Stimulated activated CD8-positive, alpha-beta memory T cell treated with anti-CD3 and anti-CD28 coated beads, Interleukin-15, amount 100 ng/mL, for 24 hours (primary cell): ENCODE measurements at regions not wholly inside any gene's neighbourhood (a gene's known extent, or its start where the extent isn't known, plus 50 kb on each side); places are given as distances from the start of the nearest gene placed in this dataset.

Source experiments
- DNase-seq: peaks from one replicate; pipeline ENCODE4 v3.0.0-alpha.2; 2020; ENCODE audit warnings: low read depth

- no peak for DNase-seq
These were observed 244.3 kb upstream of the TSHZ2 start for GRCh38 chr20:52727740-52728456.

GRCh38 chr20:52724541-52724940 lies 247.6 kb upstream of the TSHZ2 start:
- DNase-seq, result no peak

GRCh38 chr20:52722926-52723688 lies 249.1 kb upstream of the TSHZ2 start:
- DNase-seq, result no peak

DNA sequence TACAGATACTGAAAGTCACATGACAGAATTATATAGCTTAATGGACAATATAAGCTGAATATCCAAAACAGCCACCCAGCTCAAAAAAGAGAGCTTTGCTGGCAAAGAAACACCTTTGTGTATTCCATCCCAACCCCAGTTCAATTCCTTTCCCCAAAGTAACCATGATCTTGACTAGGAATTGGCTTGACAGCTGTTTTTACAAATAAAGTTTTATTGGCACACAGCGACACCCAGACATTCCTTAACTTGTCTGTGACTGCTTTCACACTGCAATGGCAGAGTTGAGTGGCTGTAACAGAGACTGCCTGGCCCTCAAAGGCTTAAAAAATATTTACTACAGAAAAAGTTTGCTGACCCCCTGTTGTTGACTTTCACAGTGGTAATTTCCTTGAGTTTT lies 264.0 kb upstream of the TSHZ2 start:
- no peak for DNase-seq

DNA sequence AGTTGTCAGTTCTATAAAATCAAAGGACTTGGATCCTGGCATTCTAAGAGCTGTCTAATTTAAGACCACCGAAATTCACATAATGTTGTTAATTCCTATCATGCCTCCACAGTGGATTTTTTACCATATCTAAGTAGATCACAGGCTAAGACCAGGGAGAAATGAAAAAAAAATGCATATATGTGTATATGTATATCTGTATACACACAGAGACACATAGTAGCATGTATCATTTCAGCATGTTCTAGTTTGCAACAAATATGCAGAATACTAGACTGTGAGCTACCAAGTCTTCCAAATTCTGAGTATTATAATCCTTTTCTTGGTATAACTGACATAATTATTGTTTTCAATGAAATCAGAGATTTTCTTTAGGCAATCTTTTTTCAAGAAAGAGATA lies 267.6 kb upstream of the TSHZ2 start:
- no peak for DNase-seq

- DNase-seq, result no peak
These were observed 283.8 kb upstream of the TSHZ2 start for GRCh38 chr20:52688345-52688744.

DNA sequence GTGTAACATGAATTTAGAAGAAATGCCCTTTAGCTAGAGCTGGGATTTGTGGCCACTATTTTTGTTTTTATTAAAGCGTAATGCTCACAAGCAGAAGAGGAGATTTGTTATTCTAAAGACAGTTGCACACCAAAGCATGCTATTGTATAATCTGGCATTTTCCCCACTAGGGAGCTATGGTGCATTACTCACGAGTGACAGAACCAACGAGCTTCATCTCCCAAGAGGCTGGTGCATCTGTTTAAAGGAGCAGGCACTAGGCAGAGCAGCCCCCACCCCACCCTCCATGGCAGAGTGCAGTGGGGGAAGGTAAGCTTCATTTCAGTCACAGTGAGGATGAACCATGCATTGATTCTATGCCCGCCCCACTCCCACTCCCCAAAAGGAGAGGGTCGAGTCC lies 287.3 kb upstream of the TSHZ2 start:
- DNase-seq, result no peak

DNA sequence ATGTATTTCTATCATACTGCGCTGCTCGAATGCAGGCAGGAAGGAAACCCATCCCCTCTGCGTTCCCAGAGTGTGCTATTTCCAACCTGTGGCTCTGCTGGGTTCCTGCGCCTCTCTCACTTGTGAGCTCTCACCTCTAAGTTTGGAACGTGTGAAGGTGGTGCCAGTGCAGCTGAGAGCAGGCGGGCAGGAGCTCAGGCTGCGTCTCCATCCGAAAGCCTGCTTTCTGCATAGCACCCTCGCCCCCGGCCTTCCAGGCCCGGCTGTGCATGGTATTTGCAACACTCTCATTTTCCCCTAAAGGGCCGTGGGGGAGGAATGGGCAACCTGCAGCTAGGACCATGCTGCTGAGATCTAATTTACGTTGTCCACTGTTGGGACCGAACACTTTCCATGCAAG lies 288.0 kb upstream of the TSHZ2 start:
- DNase-seq, result no peak

DNA sequence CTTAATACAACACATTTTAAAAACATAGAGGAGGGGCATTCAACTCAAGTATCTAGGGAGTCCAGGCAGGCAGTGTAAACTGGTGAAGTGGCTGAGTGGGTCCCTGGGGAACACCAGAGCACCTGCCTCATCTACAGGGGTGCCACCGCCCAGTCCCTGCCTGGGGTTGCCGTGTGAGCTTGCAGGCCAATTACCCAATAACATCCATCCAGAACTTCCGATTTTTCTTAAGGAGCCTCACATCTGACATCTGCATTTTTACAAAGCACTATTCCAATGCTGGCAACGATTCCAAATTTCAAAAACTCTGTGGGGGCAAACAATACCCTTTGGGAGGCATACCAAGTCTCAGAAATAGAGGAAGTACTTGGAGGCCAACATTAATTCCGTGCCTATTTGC lies 288.4 kb upstream of the TSHZ2 start:
- DNase-seq, result no peak

GRCh38 chr20:52682237-52682636 lies 289.9 kb upstream of the TSHZ2 start:
- DNase-seq, result no peak

- no peak for DNase-seq
These were observed 290.9 kb upstream of the TSHZ2 start for GRCh38 chr20:52681288-52681687.

- DNase-seq, result no peak
These were observed 294.9 kb upstream of the TSHZ2 start for GRCh38 chr20:52677216-52677615.

DNA sequence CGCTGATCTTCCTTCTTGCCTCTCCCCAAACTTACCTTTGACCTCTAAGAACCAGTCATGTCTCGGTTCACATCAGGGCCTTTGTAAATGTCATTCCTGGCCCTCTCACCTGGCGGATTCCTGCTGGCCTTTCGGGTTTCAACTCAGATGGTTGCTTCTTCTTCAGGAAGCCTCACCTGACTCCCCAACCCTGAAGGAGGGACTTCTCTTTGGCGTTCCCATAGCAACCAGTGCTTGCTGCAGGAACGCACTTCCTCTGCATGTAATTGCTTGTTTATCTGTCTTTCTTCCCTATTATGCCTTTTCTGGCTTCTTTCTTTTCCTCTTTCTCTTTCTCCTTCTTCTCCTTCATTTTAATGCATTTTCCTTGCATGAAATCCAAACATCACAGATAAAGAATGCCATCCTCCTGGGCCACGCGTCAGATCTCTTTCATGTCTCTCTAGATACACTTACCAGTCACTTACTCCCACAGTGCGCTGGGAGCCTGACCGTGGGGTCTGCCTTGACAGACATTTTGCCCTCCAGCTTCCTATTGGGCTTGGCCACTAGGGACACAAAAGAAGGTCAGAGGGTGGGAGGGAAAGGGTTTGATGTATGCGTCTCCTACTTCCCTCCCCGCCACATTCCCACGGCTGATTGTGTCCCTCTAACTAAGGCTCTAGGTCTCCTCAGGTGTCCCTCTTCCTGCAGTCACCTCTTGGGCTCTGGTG lies 295.7 kb upstream of the TSHZ2 start:
- DNase-seq, result no peak

- no peak for DNase-seq
These were observed 296.8 kb upstream of the TSHZ2 start for GRCh38 chr20:52675375-52675774.

DNA sequence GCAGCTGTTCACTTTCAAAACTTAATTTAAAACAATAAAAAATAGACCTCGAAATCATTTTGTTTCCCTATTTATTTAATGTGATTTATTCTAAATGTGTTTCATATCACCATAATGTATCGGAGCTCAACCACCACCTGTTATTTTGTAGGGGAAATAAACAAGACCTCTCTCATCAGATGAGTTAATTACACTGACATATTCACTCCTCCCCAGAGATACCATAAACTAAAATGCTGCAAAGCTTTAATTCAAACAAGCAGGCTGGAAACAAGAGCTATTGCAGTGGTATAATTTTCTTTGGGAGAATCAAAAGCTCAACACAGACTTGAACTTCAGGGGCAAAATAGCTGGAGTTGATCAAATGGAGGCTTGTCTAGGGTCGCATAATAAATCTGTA lies 303.5 kb upstream of the TSHZ2 start:
- no peak for DNase-seq

DNA sequence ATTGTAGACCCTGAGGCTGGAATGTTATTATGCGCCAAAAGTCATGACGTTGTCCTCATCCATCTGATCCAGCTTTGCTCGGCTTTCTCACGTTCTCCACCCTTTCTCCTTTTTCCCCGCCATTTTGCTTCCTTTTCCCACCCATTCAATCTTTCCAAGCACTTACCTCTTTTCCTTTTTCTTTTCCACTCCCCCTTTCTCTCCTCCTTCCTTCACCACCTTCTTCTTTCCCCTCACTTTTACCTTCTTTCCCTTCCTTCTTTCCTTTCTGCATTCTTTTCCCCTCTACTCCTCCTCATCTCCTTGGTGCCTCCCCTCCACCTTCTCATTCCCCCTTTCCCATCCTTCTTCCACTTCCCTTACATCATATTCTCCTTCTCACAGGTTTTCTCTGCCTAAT lies 304.8 kb upstream of the TSHZ2 start:
- DNase-seq, result no peak

GRCh38 chr20:52665441-52665840 lies 306.7 kb upstream of the TSHZ2 start:
- no peak for DNase-seq

DNA sequence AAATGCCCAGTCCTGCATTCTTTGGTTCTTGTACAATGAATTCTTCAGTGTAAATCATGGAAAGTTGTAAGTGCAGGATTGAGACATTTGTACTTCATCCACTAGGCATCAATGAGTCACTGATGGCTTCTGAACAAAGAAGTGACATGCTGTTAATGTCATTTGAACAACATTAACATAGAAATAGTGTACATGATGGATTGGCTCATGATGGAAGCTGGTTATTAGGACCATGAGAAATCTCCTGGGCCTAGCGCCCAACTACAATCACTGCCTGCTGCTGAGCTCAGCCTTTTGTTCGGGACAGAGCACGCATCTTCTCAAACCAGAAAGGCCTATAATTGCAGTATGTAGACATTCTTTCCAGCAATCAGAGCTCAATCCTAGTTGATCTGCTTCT lies 316.8 kb upstream of the TSHZ2 start:
- DNase-seq, result no peak

- no peak for DNase-seq
These were observed 317.6 kb upstream of the TSHZ2 start for GRCh38 chr20:52654567-52654966.

- DNase-seq, result no peak
These were observed 319.9 kb upstream of the TSHZ2 start for GRCh38 chr20:52652271-52652670.

- no peak for DNase-seq
These were observed 322.4 kb upstream of the TSHZ2 start for GRCh38 chr20:52649727-52650126.

GRCh38 chr20:52645822-52646221 lies 326.3 kb upstream of the TSHZ2 start:
- no peak for DNase-seq

GRCh38 chr20:52643034-52643433 lies 329.1 kb upstream of the TSHZ2 start:
- no peak for DNase-seq
